Brain microvascular endothelial cell (primary cell): ENCODE measurements at regions not wholly inside any gene's neighbourhood (a gene's known extent, or its start where the extent isn't known, plus 50 kb on each side); places are given as distances from the start of the nearest gene placed in this dataset.
"Not testable (repeated sequence)": the region's sequence is repeated elsewhere in the genome, so short reads cannot be mapped to it uniquely, and the experiment has no call there.

Experiments
- DNase-seq: peaks from one replicate; pipeline ENCODE4 v3.0.0-alpha.2; 2020
- H3K27ac ChIP-seq: fragments of 250-450 bp; sonication (Bioruptor Pico); 2 replicates; pipeline ENCODE4 v1.5.1; 2020; ENCODE audit warnings: mild to moderate bottlenecking, moderate library complexity
- H3K27me3 ChIP-seq: fragments of 250-450 bp; sonication (Bioruptor Pico); replicated peaks from 2 replicates; pipeline ENCODE4 v1.5.1; 2020; ENCODE audit warnings: mild to moderate bottlenecking
- H3K36me3 ChIP-seq: fragments of 250-450 bp; sonication (Bioruptor Pico); replicated peaks from 2 replicates; pipeline ENCODE4 v1.5.1; 2020; ENCODE audit warnings: mild to moderate bottlenecking
- H3K4me3 ChIP-seq: 2 replicates; pipeline ENCODE4 v1.5.1; 2011; ENCODE audit warnings: low read depth, mild to moderate bottlenecking, control low read depth, low read length, moderate library complexity
- in situ Hi-C: cut with HindIII; loops from 2 replicates; pipeline ENCODE4 v1.10.0; 2017; ENCODE audit warnings: low sequenced_read_pairs, low pct_ligation_motif_present
- TF ChIP-seq, protein P1 (sequence below): IDR thresholded peaks from 2 replicates; pipeline ENCODE4 v1.5.1; 2011; ENCODE audit warnings: low read depth, mild to moderate bottlenecking, moderate library complexity, low read length, control low read depth, inconsistent platforms; ENCODE audit errors: missing control alignments

- peak; percentile 30 for DNase-seq
- in situ Hi-C loops = no loop called here
- H3K36me3 ChIP-seq = no peaks in the 10 kb centered on the region
- H3K27ac ChIP-seq = no peak overlapping the region
- TF ChIP-seq, protein P1, sequence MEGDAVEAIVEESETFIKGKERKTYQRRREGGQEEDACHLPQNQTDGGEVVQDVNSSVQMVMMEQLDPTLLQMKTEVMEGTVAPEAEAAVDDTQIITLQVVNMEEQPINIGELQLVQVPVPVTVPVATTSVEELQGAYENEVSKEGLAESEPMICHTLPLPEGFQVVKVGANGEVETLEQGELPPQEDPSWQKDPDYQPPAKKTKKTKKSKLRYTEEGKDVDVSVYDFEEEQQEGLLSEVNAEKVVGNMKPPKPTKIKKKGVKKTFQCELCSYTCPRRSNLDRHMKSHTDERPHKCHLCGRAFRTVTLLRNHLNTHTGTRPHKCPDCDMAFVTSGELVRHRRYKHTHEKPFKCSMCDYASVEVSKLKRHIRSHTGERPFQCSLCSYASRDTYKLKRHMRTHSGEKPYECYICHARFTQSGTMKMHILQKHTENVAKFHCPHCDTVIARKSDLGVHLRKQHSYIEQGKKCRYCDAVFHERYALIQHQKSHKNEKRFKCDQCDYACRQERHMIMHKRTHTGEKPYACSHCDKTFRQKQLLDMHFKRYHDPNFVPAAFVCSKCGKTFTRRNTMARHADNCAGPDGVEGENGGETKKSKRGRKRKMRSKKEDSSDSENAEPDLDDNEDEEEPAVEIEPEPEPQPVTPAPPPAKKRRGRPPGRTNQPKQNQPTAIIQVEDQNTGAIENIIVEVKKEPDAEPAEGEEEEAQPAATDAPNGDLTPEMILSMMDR = peak; percentile 72
- no peak overlapping the region for H3K4me3 ChIP-seq
- no peaks in the 10 kb centered on the region for H3K27me3 ChIP-seq
These were observed 998.8 kb downstream of the MAT2B start for GRCh38 chr5:164504141-164504772.

DNA sequence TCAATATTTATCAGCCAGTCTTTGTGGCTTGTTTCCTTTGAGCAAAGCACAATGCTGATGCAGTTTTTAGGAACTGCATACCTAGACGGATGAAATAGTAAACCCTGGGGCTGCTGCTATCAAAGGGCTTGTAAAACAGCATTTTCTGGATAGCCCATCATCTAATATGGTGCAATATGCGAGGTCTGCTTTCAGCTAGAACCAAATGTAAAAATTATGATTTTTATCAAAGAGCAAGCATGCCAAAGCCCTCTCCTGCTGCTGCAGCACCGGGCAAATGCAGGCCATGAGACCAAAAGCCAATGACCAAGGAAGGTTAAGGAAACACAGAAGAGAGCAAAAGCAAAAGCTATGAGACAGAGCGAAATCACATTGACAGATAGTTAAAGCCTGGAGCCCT is 1000.4 kb downstream of the MAT2B start:
- Histone ChIP-seq H3K27me3 (no peaks in the 10 kb centered on the region), H3K4me3 (no peak overlapping the region), H3K27ac (no peak overlapping the region), H3K36me3 (no peaks in the 10 kb centered on the region)
- TF ChIP-seq, protein P1 = no peak
- no peak for DNase-seq
- in situ Hi-C loops = no loop called here

- no peaks in the 10 kb centered on the region for H3K36me3 ChIP-seq
- H3K27me3 ChIP-seq = no peaks in the 10 kb centered on the region
- in situ Hi-C loops = no loop called here
- TF ChIP-seq, protein P1 = no peak
- no peak overlapping the region for H3K4me3 ChIP-seq
- no peak for DNase-seq
- no peak overlapping the region for H3K27ac ChIP-seq
These were observed 1012.8 kb downstream of the MAT2B start for GRCh38 chr5:164518067-164518740.

DNA sequence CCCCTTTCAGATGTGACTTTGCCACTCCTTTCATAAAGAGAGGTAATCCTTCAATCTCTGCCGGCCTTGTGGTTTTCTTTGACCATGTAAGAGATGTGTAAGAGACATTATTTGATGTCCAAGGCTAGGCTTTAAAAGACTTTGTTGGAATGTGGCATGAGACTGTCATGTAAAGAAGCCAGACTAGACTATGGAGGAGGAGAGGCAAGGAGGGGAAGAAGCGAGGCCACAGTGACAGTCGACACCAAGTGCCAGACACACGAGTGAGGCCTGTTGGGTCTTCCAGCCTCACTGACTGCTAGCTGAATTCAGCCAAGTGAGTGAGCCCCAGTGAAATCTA is 1013.3 kb downstream of the MAT2B start:
- DNase-seq = no peak
- H3K27ac ChIP-seq = no peak overlapping the region
- TF ChIP-seq, protein P1 = no peak
- in situ Hi-C loops = no loop called here
- no peaks in the 10 kb centered on the region for H3K27me3 ChIP-seq
- no peaks in the 10 kb centered on the region for H3K36me3 ChIP-seq
- H3K4me3 ChIP-seq = no peak overlapping the region

- TF ChIP-seq, protein P1 = no peak
- DNase-seq = no peak
- Histone ChIP-seq H3K27ac (no peak overlapping the region), H3K4me3 (no peak overlapping the region), H3K36me3 (no peaks in the 10 kb centered on the region), H3K27me3 (no peaks in the 10 kb centered on the region)
- in situ Hi-C loops = no loop called here
These were observed 1026.9 kb downstream of the MAT2B start for GRCh38 chr5:164532235-164532900.

DNA sequence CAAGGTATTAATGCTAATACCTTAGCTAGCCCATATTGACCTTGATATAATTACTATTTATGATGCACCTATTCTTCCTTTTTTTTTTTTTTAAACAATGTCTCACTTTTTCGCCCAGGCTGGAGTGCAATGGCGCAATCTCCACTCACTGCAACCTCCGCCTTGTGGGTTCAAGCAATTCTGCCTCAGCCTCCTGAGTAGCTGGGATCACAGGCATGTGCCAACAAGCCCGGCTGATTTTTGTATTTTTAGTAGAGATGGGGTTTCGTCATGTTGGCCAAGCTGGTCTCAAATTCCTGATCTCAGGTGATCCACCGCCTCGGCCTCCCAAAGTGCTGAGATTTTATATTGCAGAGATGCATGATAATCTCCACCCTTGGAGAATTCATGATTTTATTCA is 1028.0 kb downstream of the MAT2B start:
- H3K27ac ChIP-seq, H3K4me3 ChIP-seq, H3K27me3 ChIP-seq, DNase-seq, H3K36me3 ChIP-seq, in situ Hi-C loops: not testable (repeated sequence)
